Left ventricle myocardium inferior (tissue), 1 donor: ENCODE measurements at regions not wholly inside any gene's neighbourhood (a gene's known extent, or its start where the extent isn't known, plus 50 kb on each side); places are given as distances from the start of the nearest gene placed in this dataset.

Experiments
- DNase-seq: peaks from one replicate; pipeline ENCODE4 v3.0.0-alpha.2; 2020
- H3K27ac ChIP-seq: fragments of 200-600 bp; replicated peaks from 2 replicates; pipeline ENCODE4 v1.8.0; 2021
- H3K27me3 ChIP-seq: fragments of 200-600 bp; 2 replicates; pipeline ENCODE4 v1.8.0; 2021; ENCODE audit warnings: low read depth
- H3K36me3 ChIP-seq: fragments of 200-600 bp; 2 replicates; pipeline ENCODE4 v1.8.0; 2021
- H3K4me1 ChIP-seq: fragments of 200-600 bp; 2 replicates; pipeline ENCODE4 v1.8.0; 2021
- H3K4me3 ChIP-seq: fragments of 200-600 bp; 2 replicates; pipeline ENCODE4 v1.8.0; 2021; ENCODE audit warnings: mild to moderate bottlenecking, moderate library complexity
- H3K9me3 ChIP-seq: fragments of 200-600 bp; replicated peaks from 2 replicates; pipeline ENCODE4 v1.8.0; 2021
- CTCF ChIP-seq: fragments of 200-600 bp; IDR thresholded peaks from 2 replicates; pipeline ENCODE4 v1.8.0; 2021; ENCODE audit warnings: antibody characterized with exemption, mild to moderate bottlenecking, borderline replicate concordance
- intact Hi-C: fragments of 100-400 bp; cut with micrococcal nuclease; formaldehyde crosslinking; loops from one replicate; pipeline ENCODE4 v1.11.0; 2022
- donor health status: DM: no; HTN: yes; CAD: no; lungs with severe emphysema.

- H3K27me3 ChIP-seq = no peaks in the 10 kb centered on the region
- no peak for DNase-seq
- H3K27ac ChIP-seq = no peak overlapping the region
- H3K4me1 ChIP-seq = peaks cover 15% of the 10 kb centered on the region
- no peaks in the 10 kb centered on the region for H3K9me3 ChIP-seq
- TF ChIP-seq CTCF = no peak
- intact Hi-C loops = no loop called here
- H3K4me3 ChIP-seq = no peak overlapping the region
- H3K36me3 ChIP-seq = no peaks in the 10 kb centered on the region
Observed at GRCh38 chr1:78836726-78837125, 169.8 kb downstream of the ADGRL4 start.

GRCh38 chr1:78839704-78840277 lies 166.7 kb downstream of the ADGRL4 start:
- peak; percentile 79 for TF ChIP-seq CTCF
- Histone ChIP-seq H3K4me1 (peaks cover 15% of the 10 kb centered on the region), H3K27ac (no peak overlapping the region), H3K27me3 (no peaks in the 10 kb centered on the region), H3K9me3 (no peaks in the 10 kb centered on the region), H3K36me3 (no peaks in the 10 kb centered on the region), H3K4me3 (no peak overlapping the region)
- intact Hi-C loops = loop anchor here (5.0 kb wide), 1 partner anchor 358 kb away; no protein-coding TSS in a partner anchor
- DNase-seq = no peak
